ENCODE measurements at regions not wholly inside any gene's neighbourhood (a gene's known extent, or its start where the extent isn't known, plus 50 kb on each side); places are given as distances from the start of the nearest gene placed in this dataset.

DNA sequence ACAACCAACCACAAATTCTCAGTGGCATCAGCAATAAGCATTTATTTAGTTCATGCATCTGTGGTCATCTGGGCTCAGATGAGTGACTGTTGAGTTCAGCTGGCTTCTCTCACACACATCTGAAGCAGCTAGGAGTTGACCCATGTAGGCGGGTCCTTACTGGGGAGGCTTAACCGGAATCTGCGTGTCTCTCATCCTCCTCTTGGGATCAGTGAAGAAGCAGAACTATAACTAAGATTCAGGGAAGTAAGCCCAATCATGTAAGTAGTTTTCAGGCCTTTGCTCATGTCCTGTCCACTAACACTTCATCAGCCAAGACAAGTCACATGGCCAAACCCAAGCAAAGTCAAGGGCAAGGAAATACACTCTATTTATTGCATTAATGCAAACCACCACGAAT is 236.2 kb downstream of the C11orf87 start:
- TF ChIP-seq CTCF (IDR thresholded peaks at IDR 0.05) (no peak), POLR2A (IDR thresholded peaks at IDR 0.05) (no peak), EP300 (IDR thresholded peaks at IDR 0.05) (no peak)
